SK-N-MC (cell line): ENCODE measurements at regions not wholly inside any gene's neighbourhood (a gene's known extent, or its start where the extent isn't known, plus 50 kb on each side); places are given as distances from the start of the nearest gene placed in this dataset.

Experiments used
- EZH2 ChIP-seq: fragments of 200-600 bp; sonication (generic); IDR thresholded peaks from one replicate; pipeline ENCODE4 v1.6.1; 2017; ENCODE audit warnings: antibody characterized with exemption
- POLR2AphosphoS5 ChIP-seq: IDR thresholded peaks from 2 replicates; pipeline ENCODE4 v1.6.1; 2012; ENCODE audit warnings: mild to moderate bottlenecking, low read depth, low read length, borderline replicate concordance

- TF ChIP-seq EZH2 (no peak), POLR2AphosphoS5 (no peak)
Measured at GRCh38 chr21:19489930-19490329, 1086.3 kb upstream of the TMPRSS15 start.
